HepG2 (cell line): ENCODE measurements at regions not wholly inside any gene's neighbourhood (a gene's known extent, or its start where the extent isn't known, plus 50 kb on each side); places are given as distances from the start of the nearest gene placed in this dataset.

ENCODE experiments used
- AHR ChIP-seq: IDR thresholded peaks from 2 replicates; pipeline ENCODE4 v1.6.1; 2018; ENCODE audit warnings: missing genetic modification reagents, missing compliant biosample characterization
- ELK4 ChIP-seq: sonication (generic); formaldehyde crosslinking; IDR thresholded peaks from 2 replicates; pipeline ENCODE4 v1.9.0; 2021; ENCODE audit warnings: missing genetic modification reagents, borderline replicate concordance
- GATAD2A ChIP-seq: IDR thresholded peaks from 2 replicates; pipeline ENCODE4 v1.6.1; 2016
- IKZF1 ChIP-seq: fragments of 450-650 bp; IDR thresholded peaks from 2 replicates; pipeline ENCODE4 v1.7.1; 2016
- ISL2 ChIP-seq: sonication (generic); formaldehyde crosslinking; IDR thresholded peaks from 2 replicates; pipeline ENCODE4 v1.5.0; 2020; ENCODE audit warnings: missing genetic modification reagents
- ISX ChIP-seq: sonication (generic); formaldehyde crosslinking; conservative IDR thresholded peaks from 2 replicates; pipeline ENCODE4 v1.5.0; 2020; ENCODE audit warnings: missing genetic modification reagents
- JUNB ChIP-seq: sonication (generic); formaldehyde crosslinking; IDR thresholded peaks from 2 replicates; pipeline ENCODE4 v1.8.0; 2022; ENCODE audit warnings: missing genetic modification reagents, mild to moderate bottlenecking, borderline replicate concordance
- KAT7 ChIP-seq: IDR thresholded peaks from 2 replicates; pipeline ENCODE4 v1.6.1; 2018; ENCODE audit warnings: borderline replicate concordance, missing compliant biosample characterization
- MAFG ChIP-seq: sonication (generic); formaldehyde crosslinking; IDR thresholded peaks from 2 replicates; pipeline ENCODE4 v1.5.1; 2020; ENCODE audit warnings: mild to moderate bottlenecking, missing genetic modification reagents
- MZF1 ChIP-seq: sonication (generic); formaldehyde crosslinking; IDR thresholded peaks from 2 replicates; pipeline ENCODE4 v1.8.1; 2023; ENCODE audit warnings: mild to moderate bottlenecking, missing genetic modification reagents, borderline replicate concordance
- NPAS2 ChIP-seq: sonication (generic); formaldehyde crosslinking; IDR thresholded peaks from 2 replicates; pipeline ENCODE4 v1.8.0; 2022; ENCODE audit warnings: mild to moderate bottlenecking, missing genetic modification reagents, borderline replicate concordance
- RBAK ChIP-seq: sonication (generic); formaldehyde crosslinking; IDR thresholded peaks from 2 replicates; pipeline ENCODE4 v1.5.1; 2020; ENCODE audit warnings: mild to moderate bottlenecking, missing genetic modification reagents
- RCOR2 ChIP-seq: IDR thresholded peaks from 2 replicates; pipeline ENCODE4 v1.6.1; 2016; ENCODE audit warnings: missing biosample characterization, missing genetic modification reagents
- SATB2 ChIP-seq: sonication (generic); formaldehyde crosslinking; IDR thresholded peaks from 2 replicates; pipeline ENCODE4 v1.5.0; 2020; ENCODE audit warnings: missing genetic modification reagents
- STAT5B ChIP-seq: sonication (generic); formaldehyde crosslinking; IDR thresholded peaks from 2 replicates; pipeline ENCODE4 v1.4.0; 2020; ENCODE audit warnings: missing genetic modification reagents
- TBX3 ChIP-seq: fragments of 450-650 bp; IDR thresholded peaks from 2 replicates; pipeline ENCODE4 v1.6.1; 2017; ENCODE audit warnings: antibody characterized with exemption, mild to moderate bottlenecking, inconsistent platforms, borderline replicate concordance
- TRAFD1 ChIP-seq: sonication (generic); formaldehyde crosslinking; IDR thresholded peaks from 2 replicates; pipeline ENCODE4 v1.5.1; 2020; ENCODE audit warnings: missing genetic modification reagents, mild to moderate bottlenecking, borderline replicate concordance
- XRCC5 ChIP-seq: fragments of 200-400 bp; formaldehyde crosslinking; optimal IDR thresholded peaks from 2 replicates; pipeline ENCODE3; 2017; ENCODE audit warnings: mild to moderate bottlenecking, low read length
- ZBTB21 ChIP-seq: sonication (generic); formaldehyde crosslinking; IDR thresholded peaks from 2 replicates; pipeline ENCODE4 v1.4.0; 2020; ENCODE audit warnings: missing genetic modification reagents
- ZBTB25 ChIP-seq: IDR thresholded peaks from 2 replicates; pipeline ENCODE4 v1.6.1; 2018; ENCODE audit warnings: missing genetic modification reagents
- ZNF235 ChIP-seq: sonication (generic); formaldehyde crosslinking; IDR thresholded peaks from 2 replicates; pipeline ENCODE4 v1.8.1; 2023; ENCODE audit warnings: mild to moderate bottlenecking, missing genetic modification reagents, borderline replicate concordance
- ZNF496 ChIP-seq: sonication (generic); formaldehyde crosslinking; IDR thresholded peaks from 2 replicates; pipeline ENCODE4 v1.8.1; 2023; ENCODE audit warnings: mild to moderate bottlenecking, moderate library complexity, missing genetic modification reagents; ENCODE audit not compliant: insufficient replicate concordance
- ZNF512B ChIP-seq: sonication (generic); formaldehyde crosslinking; IDR thresholded peaks from 2 replicates; pipeline ENCODE4 v1.5.1; 2020; ENCODE audit warnings: missing genetic modification reagents, mild to moderate bottlenecking, borderline replicate concordance
- ZNF530 ChIP-seq: sonication (generic); formaldehyde crosslinking; IDR thresholded peaks from 2 replicates; pipeline ENCODE4 v1.5.0; 2020; ENCODE audit warnings: low read depth, mild to moderate bottlenecking, missing genetic modification reagents
- ZNF770 ChIP-seq: sonication (generic); formaldehyde crosslinking; IDR thresholded peaks from 2 replicates; pipeline ENCODE4 v1.5.0; 2020; ENCODE audit warnings: mild to moderate bottlenecking, missing genetic modification reagents

- no peak for TF ChIP-seq ZNF770
- TF ChIP-seq ELK4 (CRISPR knock-in tag): no peak
- TF ChIP-seq ZBTB21 (CRISPR knock-in tag): no peak
- TF ChIP-seq NPAS2 (CRISPR knock-in tag): no peak
- TF ChIP-seq ISX: no peak
- no peak for TF ChIP-seq SATB2 (CRISPR knock-in tag)
- TF ChIP-seq IKZF1: no peak
- no peak for TF ChIP-seq TRAFD1 (CRISPR knock-in tag)
- TF ChIP-seq ZBTB25 (CRISPR knock-in tag): no peak
- TF ChIP-seq ZNF496 (CRISPR knock-in tag): no peak
- no peak for TF ChIP-seq KAT7 (CRISPR knock-in tag)
- TF ChIP-seq RCOR2 (CRISPR knock-in tag): 0 out of 2 replicates have a peak, but pooled peaks have one; percentile 19
- TF ChIP-seq TBX3: no peak
- TF ChIP-seq JUNB (CRISPR knock-in tag): no peak; the same call in 1 of the 2 replicates
- TF ChIP-seq GATAD2A: peak; percentile 61
- TF ChIP-seq STAT5B (CRISPR knock-in tag): no peak
- TF ChIP-seq XRCC5: no peak
- TF ChIP-seq ISL2: no peak
- TF ChIP-seq MZF1 (CRISPR knock-in tag): no peak
- TF ChIP-seq AHR: no peak
- no peak for TF ChIP-seq ZNF530 (CRISPR knock-in tag)
- no peak for TF ChIP-seq ZNF512B (CRISPR knock-in tag)
- no peak for TF ChIP-seq MAFG
- TF ChIP-seq ZNF235: no peak
- peak; percentile 96 for TF ChIP-seq RBAK (CRISPR knock-in tag)
Measured at GRCh38 chr4:123488916-123489315, 92.3 kb downstream of the SPRY1 start (continued).
